NCI-H2227 (cell line): ENCODE measurements at regions not wholly inside any gene's neighbourhood (a gene's known extent, or its start where the extent isn't known, plus 50 kb on each side); places are given as distances from the start of the nearest gene placed in this dataset.
"Not testable (repeated sequence)": the region's sequence is repeated elsewhere in the genome, so short reads cannot be mapped to it uniquely, and the experiment has no call there.

ENCODE experiments used
- DNase-seq: peaks from one replicate; lab custom pipeline; 2025; ENCODE audit not compliant: unreplicated experiment; lab: John Stamatoyannopoulos, UW

GRCh38 chr4:149048451-149049143, 606.4 kb upstream of the NR3C2 start:
- DNase-seq: no peak

GRCh38 chr4:149047368-149047767, 605.2 kb upstream of the NR3C2 start:
- no peak for DNase-seq

GRCh38 chr4:149045731-149046130, 603.5 kb upstream of the NR3C2 start:
- DNase-seq: no peak

- not testable (repeated sequence) for DNase-seq
Observed at GRCh38 chr4:149039786-149040185, 597.6 kb upstream of the NR3C2 start.

- no peak for DNase-seq
Observed at GRCh38 chr4:149031399-149031798, 589.2 kb upstream of the NR3C2 start.

GRCh38 chr4:149029056-149029651, 586.9 kb upstream of the NR3C2 start:
- no peak for DNase-seq

- DNase-seq: no peak
Observed at GRCh38 chr4:149026696-149027095, 584.5 kb upstream of the NR3C2 start.

- no peak for DNase-seq
Observed at GRCh38 chr4:149017002-149017734, 575.0 kb upstream of the NR3C2 start.

- no peak for DNase-seq
Observed at GRCh38 chr4:149009223-149009622, 567.0 kb upstream of the NR3C2 start.

- DNase-seq: no peak
Observed at GRCh38 chr4:149008415-149009025, 566.3 kb upstream of the NR3C2 start.

GRCh38 chr4:149005191-149005590, 563.0 kb upstream of the NR3C2 start:
- no peak for DNase-seq

- DNase-seq: no peak
Observed at GRCh38 chr4:148999924-149000323, 557.7 kb upstream of the NR3C2 start.

GRCh38 chr4:148998719-148999118, 556.5 kb upstream of the NR3C2 start:
- no peak for DNase-seq

- DNase-seq: no peak
Observed at GRCh38 chr4:148986951-148987350, 544.7 kb upstream of the NR3C2 start.

GRCh38 chr4:148984951-148985350, 542.7 kb upstream of the NR3C2 start:
- DNase-seq: no peak

- DNase-seq: no peak
Observed at GRCh38 chr4:148982200-148982599, 540.0 kb upstream of the NR3C2 start.

- DNase-seq: no peak
Observed at GRCh38 chr4:148980782-148981480, 538.7 kb upstream of the NR3C2 start.

- no peak for DNase-seq
Observed at GRCh38 chr4:148978301-148978700, 536.1 kb upstream of the NR3C2 start.

- DNase-seq: no peak
Observed at GRCh38 chr4:148975464-148975863, 533.2 kb upstream of the NR3C2 start.

GRCh38 chr4:148965080-148965479, 522.9 kb upstream of the NR3C2 start:
- no peak for DNase-seq

- no peak for DNase-seq
Observed at GRCh38 chr4:148964456-148964855, 522.2 kb upstream of the NR3C2 start.
